NCI-H2171 (cell line): ENCODE measurements at regions not wholly inside any gene's neighbourhood (a gene's known extent, or its start where the extent isn't known, plus 50 kb on each side); places are given as distances from the start of the nearest gene placed in this dataset.
"Not testable (repeated sequence)": the region's sequence is repeated elsewhere in the genome, so short reads cannot be mapped to it uniquely, and the experiment has no call there.

Source experiments
- DNase-seq: peaks from one replicate; lab custom pipeline; 2025; lab: John Stamatoyannopoulos, UW

DNA sequence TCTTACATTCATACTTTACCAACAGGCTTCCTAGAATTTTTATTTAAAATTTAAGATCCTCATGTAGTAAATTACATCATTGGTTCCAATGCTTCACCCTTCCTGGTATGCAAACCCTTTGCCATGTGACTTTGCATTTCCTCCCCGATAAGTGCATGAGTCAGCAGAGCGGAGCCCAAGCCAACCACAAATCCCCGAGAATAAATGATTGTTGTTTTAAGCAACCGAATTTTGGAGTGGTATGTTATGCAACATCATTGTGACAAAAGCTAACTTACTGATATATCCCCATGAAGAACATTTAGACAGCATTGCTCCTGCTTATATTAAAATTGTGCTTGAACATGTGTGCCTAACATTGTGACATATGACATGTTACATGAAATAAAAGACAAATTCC is 199.4 kb upstream of the DDX53 start:
- no peak for DNase-seq

DNA sequence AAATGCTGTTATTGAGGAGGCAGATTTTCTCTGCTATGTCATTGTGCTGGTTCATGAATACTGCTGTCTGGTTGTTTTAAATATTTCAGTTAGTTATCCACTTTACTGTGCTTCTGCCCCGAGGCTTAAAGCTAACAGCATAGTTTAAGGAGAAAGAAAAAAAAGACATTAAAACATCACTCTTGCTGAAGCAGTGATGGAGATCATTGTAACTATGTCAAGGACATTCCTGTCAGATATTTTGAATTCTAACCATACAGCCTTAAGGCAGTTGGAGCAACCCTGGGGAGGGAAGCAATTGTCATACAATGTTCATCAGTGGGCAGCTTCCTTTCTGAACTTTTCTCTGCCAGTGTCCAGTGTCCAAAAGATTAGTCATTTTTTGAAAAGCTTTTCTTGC is 199.0 kb upstream of the DDX53 start:
- no peak for DNase-seq

DNA sequence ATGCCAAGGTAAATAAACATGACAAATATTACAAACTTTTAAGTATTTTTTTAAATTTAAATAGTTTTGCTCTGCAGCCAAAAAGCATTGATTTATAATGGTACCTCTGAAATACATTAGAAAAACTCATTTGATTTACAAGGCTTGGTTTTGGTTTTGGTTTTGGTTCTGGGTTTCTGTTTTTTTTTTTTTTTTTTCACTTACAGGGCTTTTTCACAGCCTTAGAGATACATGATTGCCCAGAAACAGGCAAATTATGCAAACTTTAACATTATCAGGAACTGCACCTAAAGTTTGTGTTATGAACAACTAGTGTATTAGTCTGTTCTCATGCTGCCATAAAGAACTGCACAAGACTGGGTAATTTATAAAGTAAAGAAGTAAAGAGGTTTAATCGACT is 196.4 kb upstream of the DDX53 start:
- no peak for DNase-seq

DNA sequence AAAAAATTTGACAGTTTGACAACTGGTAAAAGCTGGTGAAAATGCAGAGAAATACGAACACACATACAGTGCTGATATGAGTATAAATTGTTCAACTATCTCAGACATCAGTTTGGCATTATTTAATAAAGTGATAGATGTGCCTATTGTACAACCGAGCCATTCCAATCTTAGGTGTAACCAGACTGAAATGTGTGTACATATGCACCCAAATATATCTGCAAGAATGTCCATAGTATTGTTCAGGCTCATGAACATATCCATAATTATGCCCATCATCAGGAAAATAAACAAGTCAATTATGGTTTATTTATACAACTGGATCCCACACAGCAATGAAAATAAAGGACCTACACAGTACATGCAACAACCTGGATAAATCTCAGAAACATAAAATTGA is 188.9 kb upstream of the DDX53 start:
- DNase-seq: no peak

- DNase-seq: no peak
Observed at GRCh38 chrX:22818061-22818460, 181.7 kb upstream of the DDX53 start.

GRCh38 chrX:22855693-22856092 is 144.1 kb upstream of the DDX53 start:
- no peak for DNase-seq

DNA sequence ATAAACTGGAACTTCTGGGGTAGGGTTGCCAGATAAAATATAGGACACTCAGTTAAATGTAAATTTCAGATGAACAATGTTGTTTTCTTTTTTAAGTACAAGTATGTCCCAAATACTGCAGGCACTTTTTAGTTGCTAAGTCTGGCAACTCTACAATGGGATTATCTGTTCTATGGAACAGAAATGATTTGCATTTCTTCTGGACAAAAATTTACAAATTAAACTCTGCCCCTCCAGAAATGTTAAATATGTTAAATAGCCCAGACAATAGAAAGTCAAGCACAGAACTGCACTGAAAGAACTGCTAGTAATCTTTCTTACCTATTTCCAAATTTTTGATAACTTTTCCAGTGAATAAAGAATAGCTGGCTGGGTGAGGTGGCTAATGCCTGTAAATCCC is 140.1 kb upstream of the DDX53 start:
- DNase-seq: no peak

DNA sequence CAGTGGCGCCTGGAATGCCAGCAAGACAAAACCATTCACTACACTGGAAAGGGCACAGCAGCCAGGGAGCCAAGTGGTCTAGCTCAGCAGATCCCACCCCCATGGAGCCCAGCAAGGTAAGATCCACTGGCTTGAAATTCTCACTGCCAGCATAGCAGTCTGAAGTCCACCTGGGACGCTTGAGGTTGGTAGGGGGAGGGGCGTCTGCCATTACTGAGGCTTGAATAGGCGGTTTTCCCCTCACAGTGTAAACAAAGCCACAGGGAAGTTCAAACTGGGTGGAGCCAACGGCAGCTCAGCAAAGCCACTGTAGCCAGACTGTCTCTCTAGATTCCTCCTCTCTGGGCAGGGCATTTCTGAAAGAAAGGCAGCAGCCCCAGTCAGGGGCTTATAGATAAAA is 133.0 kb upstream of the DDX53 start:
- DNase-seq: not testable (repeated sequence)

DNA sequence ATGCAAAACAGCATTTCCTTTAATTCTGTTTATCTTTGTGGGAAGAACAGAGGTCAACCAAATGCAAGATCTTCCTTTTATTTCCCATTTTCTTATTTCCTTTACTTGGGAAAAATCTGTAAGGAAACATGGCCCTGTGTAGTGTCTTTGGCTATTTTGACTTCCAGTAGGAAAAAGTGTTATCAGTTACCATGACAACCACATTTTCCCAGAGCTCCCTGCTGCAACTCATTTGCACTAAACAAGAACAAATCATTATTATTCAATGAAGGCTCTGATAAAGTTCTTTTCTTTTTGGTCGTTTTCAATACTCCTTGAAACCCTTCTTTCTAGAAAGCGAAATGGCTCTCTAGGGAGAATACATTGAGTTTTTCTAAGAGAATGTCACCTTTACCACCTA is 117.2 kb upstream of the DDX53 start:
- no peak for DNase-seq

DNA sequence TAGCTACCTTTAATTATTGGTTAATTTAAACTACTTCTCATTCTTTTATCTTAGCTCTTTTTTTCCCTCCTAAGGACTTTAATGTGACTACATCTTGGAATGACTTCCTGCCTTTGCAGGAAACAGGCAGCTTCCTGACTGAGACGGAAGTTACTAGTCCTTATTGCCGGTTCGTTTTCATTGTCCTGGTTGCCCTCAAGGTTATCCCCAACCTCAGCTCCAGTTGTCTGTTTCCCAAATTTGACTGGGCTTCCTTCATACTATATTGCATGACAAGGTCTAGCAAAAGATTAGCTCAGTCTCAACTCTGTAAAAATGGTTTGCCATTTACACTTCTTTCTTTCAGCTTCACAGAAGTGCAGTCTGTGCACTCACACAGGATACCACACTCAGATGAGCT is 109.9 kb upstream of the DDX53 start:
- DNase-seq: no peak

- peak; percentile 0 for DNase-seq
Observed at GRCh38 chrX:22912616-22913015, 87.1 kb upstream of the DDX53 start.

DNA sequence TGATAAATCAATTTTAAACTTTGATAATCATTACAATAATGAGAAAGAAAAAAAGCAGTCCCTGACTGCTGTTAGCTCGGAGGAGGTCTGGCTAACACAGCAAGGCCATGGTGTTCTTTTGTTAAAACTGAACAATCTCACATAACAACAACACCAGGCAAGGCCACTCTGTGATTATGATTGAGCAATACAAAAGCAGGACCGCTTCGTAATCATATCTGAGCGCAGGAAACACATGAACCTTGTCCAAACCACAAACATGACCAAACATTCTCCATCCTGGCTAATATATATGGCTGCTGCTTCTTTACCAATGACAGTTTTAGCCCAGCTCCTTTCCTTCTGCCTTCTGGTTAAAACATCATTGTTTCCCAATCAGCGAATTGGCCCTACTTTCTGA is 76.8 kb upstream of the DDX53 start:
- DNase-seq: no peak

- DNase-seq: no peak
Observed at GRCh38 chrX:22934640-22935039, 65.1 kb upstream of the DDX53 start.

- no peak for DNase-seq
Observed at GRCh38 chrX:22944945-22945344, 54.8 kb upstream of the DDX53 start.
